Adipocyte (in vitro differentiated cells): ENCODE measurements at regions not wholly inside any gene's neighbourhood (a gene's known extent, or its start where the extent isn't known, plus 50 kb on each side); places are given as distances from the start of the nearest gene placed in this dataset.

Experiments used
- DNase-seq: peaks from one replicate; pipeline ENCODE4 v3.0.0-alpha.2; 2015; ENCODE audit warnings: low read depth
- H3K27me3 ChIP-seq: replicated peaks from 2 replicates; pipeline ENCODE4 v1.7.0; 2013; ENCODE audit warnings: mild to moderate bottlenecking, low read length, moderate library complexity; ENCODE audit not compliant: control insufficient read depth, insufficient read depth
- H3K36me3 ChIP-seq: 2 replicates; pipeline ENCODE4 v1.7.0; 2013; ENCODE audit warnings: low read length, mild to moderate bottlenecking, moderate library complexity; ENCODE audit not compliant: control insufficient read depth, insufficient read depth, severe bottlenecking
- H3K4me1 ChIP-seq: 2 replicates; pipeline ENCODE4 v1.7.0; 2013; ENCODE audit warnings: mild to moderate bottlenecking, low read length, moderate library complexity; ENCODE audit not compliant: control insufficient read depth, insufficient read depth
- H3K4me3 ChIP-seq: 2 replicates; pipeline ENCODE4 v1.7.0; 2013; ENCODE audit warnings: mild to moderate bottlenecking, low read length, moderate library complexity
- H3K9ac ChIP-seq: 2 replicates; pipeline ENCODE4 v1.7.0; 2013; ENCODE audit warnings: mild to moderate bottlenecking, low read length, moderate library complexity
- H3K9me3 ChIP-seq: 2 replicates; pipeline ENCODE4 v1.7.0; 2013; ENCODE audit warnings: mild to moderate bottlenecking, low read length, moderate library complexity; ENCODE audit not compliant: control insufficient read depth

DNA sequence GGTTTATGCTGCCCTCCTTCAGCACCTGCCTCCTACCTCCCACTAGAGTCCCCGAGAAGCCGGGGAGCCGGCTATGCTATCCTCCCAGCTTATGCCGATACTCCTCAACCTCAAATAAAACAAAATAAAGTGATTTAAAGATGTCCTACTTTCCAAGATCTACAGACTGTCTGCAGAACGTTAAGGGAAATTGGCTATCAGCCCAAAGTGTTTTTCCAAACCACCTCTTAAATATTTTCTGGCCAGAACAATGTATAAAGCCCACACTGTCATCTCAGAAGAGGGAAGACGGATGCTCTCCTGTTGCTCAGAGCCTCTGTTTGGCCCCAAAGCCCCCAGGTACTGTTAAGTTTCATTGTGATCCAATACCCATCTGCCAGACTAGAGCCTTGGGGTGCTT is 54.0 kb upstream of the MGMT start:
- Histone ChIP-seq H3K36me3 (no peaks in the 10 kb centered on the region), H3K9me3 (no peaks in the 10 kb centered on the region), H3K27me3 (peaks cover 17% of the 10 kb centered on the region), H3K4me3 (no peak overlapping the region), H3K9ac (no peak overlapping the region), H3K4me1 (no peaks in the 10 kb centered on the region)
- no peak for DNase-seq

DNA sequence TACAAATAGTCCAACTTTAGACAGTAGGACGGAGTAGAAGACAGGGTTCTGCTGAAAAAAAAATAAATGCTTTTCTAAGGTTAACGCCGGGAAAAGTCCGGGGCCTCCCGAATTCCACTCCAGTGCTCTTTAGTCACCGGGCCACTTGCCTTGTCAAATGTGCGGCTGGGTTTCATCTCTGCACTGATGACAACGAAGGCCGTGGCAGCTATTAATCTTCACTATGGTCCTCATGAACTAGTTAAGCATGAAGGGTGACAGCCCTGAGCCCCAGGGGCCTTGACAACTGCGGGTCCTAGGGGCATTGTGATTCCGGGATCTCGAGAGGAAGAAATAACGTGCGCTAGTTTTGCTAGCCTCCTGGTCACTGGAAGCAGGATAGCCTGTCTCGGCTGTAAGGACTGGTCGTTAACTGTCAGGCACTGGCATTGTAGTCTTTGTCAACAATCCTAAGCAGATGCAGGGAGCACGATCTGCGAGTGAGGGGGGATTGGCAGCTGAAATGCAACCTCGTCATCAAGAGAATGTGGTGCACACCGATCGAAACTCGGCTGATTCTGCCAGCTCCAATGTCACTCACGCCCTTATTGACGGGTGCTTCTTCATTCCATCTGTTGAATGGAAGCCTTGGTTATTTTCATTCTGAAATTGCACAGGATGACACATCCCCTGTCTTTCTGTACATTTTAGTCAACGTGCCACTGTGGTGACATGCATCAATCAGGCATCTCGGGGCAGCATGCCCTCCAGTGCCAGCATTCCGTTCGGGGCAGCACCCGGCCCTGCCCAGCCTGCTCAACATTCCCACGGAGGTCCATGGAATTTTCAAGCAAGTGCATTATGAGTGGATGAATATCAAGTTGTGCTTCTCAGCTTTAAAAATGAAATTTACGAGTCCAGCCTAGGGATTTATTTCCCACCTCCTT is 51.6 kb upstream of the MGMT start:
- H3K9ac ChIP-seq, result no peak overlapping the region
- no peaks in the 10 kb centered on the region for H3K9me3 ChIP-seq
- no peak overlapping the region for H3K4me3 ChIP-seq
- H3K36me3 ChIP-seq, result no peaks in the 10 kb centered on the region
- peaks cover 13% of the 10 kb centered on the region for H3K27me3 ChIP-seq
- no peak for DNase-seq
- H3K4me1 ChIP-seq, result no peaks in the 10 kb centered on the region

DNA sequence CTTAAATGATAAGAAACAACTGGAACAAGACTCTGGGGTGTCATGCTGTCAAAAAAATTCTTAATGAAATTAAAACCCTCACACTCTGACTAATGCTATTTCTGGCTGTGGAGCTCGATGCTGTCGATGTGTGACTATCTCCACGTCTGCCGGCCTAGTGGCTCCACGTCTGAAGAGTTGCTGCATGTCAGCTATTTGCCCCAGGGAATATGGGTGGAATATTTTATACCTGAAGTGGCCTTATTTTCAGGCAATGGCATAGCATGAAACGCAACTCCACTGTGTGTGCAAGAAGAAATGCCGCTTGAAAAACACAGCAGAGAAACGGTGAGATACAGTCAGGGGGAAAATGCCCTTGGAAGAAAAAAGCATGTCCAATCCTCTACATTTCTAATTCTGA is 50.9 kb upstream of the MGMT start:
- no peak overlapping the region for H3K4me3 ChIP-seq
- no peak for DNase-seq
- peaks cover 13% of the 10 kb centered on the region for H3K27me3 ChIP-seq
- H3K36me3 ChIP-seq, result no peaks in the 10 kb centered on the region
- H3K9me3 ChIP-seq, result no peaks in the 10 kb centered on the region
- H3K9ac ChIP-seq, result no peak overlapping the region
- H3K4me1 ChIP-seq, result no peaks in the 10 kb centered on the region

DNA sequence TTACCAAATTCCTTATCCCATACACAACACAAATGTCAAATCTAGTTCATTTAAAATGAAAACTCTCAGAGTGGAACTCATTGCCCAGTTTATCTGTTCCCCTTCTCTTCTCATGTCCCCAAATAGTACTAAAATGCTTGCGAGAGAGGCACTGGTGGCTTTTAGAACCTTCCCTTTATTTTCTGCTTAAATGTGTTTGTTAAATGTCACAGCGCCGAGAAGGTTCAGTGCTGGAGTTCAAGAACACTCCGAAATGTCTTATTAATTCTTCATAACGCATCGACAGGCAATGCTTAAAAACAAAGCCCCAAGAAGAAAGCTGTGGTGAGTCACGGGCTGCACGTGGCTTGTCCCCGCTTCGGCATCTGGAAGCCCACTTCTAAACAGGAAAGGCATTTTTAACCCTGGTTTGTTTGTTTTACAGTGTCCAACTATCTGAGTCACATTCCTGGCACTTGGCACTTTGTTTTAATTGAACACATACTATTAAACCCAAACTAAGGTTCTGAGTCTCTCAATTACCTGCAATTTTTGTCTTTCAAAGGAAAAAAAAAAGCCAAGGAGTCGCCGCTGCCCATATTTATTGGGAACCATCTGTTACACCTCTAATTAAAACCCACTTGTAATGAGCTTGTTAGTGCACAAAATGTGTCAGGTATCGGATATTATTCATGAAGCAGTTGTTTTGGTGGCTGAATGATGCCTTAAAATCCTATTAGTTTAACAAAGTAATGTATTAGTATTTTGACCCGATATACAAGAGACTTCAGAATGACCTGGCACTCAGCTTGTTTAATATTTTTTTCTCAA is 49.9 kb upstream of the MGMT start:
- Histone ChIP-seq H3K9me3 (no peaks in the 10 kb centered on the region), H3K27me3 (peaks cover 10% of the 10 kb centered on the region), H3K36me3 (no peaks in the 10 kb centered on the region), H3K4me3 (no peak overlapping the region), H3K4me1 (no peaks in the 10 kb centered on the region), H3K9ac (no peak overlapping the region)
- peak; percentile 1 for DNase-seq
